ENCODE measurements at regions not wholly inside any gene's neighbourhood (a gene's known extent, or its start where the extent isn't known, plus 50 kb on each side); places are given as distances from the start of the nearest gene placed in this dataset.

- TF ChIP-seq CTCF (IDR thresholded peaks at IDR 0.05; ENCODE audit: low read depth, low read length, poor library complexity, severe bottlenecking) = no peak
- no peak for TF ChIP-seq EZH2phosphoT487 (IDR thresholded peaks at IDR 0.05; ENCODE audit: borderline replicate concordance, low read length)
These were observed 157.2 kb upstream of the TMPO start for GRCh38 chr12:98358144-98358543.

Measured in DOHH2 (cell line).